ENCODE measurements at regions not wholly inside any gene's neighbourhood (a gene's known extent, or its start where the extent isn't known, plus 50 kb on each side); places are given as distances from the start of the nearest gene placed in this dataset.

DNA sequence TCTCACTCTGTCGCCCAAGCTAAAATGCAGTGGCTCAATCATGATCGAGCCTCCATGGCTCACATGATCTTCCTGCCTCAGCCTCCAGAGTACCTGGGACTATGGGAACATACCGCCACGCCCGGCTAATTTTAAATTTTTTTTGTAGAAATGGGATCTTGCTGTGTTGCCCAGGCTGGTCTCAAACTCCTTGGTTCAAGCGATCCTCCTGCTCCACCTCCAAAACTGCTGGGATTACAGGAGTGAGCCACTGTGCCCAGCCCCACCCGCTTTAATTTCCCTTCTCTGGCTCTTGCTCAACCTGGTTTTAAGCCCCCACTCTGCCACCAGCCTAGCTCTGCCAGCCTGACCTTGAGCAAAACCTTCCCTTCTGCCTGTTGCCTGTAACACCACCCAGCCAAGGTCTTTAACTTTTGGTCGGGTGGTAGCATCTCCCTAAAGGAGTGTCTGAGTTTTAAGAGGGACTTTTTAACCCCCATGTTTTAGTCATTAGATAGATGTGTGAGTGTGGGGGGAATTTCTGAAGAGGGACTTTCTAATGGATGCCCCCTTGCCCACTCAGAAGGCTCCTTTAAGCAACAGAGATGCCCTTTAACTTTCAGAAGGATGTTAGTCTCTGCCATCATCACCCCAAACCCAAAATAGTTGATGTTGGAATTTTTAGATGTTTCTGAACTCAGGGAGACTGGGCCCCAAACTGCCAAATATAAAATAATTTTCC is 71.8 kb upstream of the FOXP4 start:
- ChIA-PET POLR2A (no interaction called here), CTCF (no interaction called here)
- Histone ChIP-seq H3K27me3 (ENCODE audit: control insufficient read depth, insufficient read depth, low read length) (0 out of 2 replicates have a peak, but pooled peaks cover 8% of the 10 kb centered on the region), H3K27ac (ENCODE audit: low read length) (no peak overlapping the region), H3K4me1 (ENCODE audit: control insufficient read depth, insufficient read depth, low read length) (no peaks in the 10 kb centered on the region), H3K36me3 (ENCODE audit: control insufficient read depth, insufficient read depth, low read length) (no peaks in the 10 kb centered on the region), H3K4me3 (ENCODE audit: low read depth in 2 of 2, low read length in 2 of 2) (no peak overlapping the region), H3K9me3 (ENCODE audit: control insufficient read depth, insufficient read depth, low read depth, low read length) (no peaks in the 10 kb centered on the region)
- no TSS peak for BruUV-seq (replicated peaks)
- ATAC-seq (no peak), DNase-seq (ENCODE audit: low read depth, low spot score) (no peak)
- TF ChIP-seq TCF7L2 (IDR thresholded peaks at IDR 0.05; ENCODE audit: low read depth, low read length) (no peak), SIN3A (IDR thresholded peaks at IDR 0.05; ENCODE audit: borderline replicate concordance, insufficient read depth, low read depth, low read length) (no peak), POLR2AphosphoS5 (IDR thresholded peaks at IDR 0.05; ENCODE audit: low read depth, low read length) (no peak)
- TF ChIP-seq, protein P1, sequence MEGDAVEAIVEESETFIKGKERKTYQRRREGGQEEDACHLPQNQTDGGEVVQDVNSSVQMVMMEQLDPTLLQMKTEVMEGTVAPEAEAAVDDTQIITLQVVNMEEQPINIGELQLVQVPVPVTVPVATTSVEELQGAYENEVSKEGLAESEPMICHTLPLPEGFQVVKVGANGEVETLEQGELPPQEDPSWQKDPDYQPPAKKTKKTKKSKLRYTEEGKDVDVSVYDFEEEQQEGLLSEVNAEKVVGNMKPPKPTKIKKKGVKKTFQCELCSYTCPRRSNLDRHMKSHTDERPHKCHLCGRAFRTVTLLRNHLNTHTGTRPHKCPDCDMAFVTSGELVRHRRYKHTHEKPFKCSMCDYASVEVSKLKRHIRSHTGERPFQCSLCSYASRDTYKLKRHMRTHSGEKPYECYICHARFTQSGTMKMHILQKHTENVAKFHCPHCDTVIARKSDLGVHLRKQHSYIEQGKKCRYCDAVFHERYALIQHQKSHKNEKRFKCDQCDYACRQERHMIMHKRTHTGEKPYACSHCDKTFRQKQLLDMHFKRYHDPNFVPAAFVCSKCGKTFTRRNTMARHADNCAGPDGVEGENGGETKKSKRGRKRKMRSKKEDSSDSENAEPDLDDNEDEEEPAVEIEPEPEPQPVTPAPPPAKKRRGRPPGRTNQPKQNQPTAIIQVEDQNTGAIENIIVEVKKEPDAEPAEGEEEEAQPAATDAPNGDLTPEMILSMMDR (IDR thresholded peaks at IDR 0.05), result no peak
- TF ChIP-seq, protein P2, sequence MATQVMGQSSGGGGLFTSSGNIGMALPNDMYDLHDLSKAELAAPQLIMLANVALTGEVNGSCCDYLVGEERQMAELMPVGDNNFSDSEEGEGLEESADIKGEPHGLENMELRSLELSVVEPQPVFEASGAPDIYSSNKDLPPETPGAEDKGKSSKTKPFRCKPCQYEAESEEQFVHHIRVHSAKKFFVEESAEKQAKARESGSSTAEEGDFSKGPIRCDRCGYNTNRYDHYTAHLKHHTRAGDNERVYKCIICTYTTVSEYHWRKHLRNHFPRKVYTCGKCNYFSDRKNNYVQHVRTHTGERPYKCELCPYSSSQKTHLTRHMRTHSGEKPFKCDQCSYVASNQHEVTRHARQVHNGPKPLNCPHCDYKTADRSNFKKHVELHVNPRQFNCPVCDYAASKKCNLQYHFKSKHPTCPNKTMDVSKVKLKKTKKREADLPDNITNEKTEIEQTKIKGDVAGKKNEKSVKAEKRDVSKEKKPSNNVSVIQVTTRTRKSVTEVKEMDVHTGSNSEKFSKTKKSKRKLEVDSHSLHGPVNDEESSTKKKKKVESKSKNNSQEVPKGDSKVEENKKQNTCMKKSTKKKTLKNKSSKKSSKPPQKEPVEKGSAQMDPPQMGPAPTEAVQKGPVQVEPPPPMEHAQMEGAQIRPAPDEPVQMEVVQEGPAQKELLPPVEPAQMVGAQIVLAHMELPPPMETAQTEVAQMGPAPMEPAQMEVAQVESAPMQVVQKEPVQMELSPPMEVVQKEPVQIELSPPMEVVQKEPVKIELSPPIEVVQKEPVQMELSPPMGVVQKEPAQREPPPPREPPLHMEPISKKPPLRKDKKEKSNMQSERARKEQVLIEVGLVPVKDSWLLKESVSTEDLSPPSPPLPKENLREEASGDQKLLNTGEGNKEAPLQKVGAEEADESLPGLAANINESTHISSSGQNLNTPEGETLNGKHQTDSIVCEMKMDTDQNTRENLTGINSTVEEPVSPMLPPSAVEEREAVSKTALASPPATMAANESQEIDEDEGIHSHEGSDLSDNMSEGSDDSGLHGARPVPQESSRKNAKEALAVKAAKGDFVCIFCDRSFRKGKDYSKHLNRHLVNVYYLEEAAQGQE (IDR thresholded peaks at IDR 0.05; ENCODE audit: insufficient read depth in 1 of 2, low read depth in 2 of 2, low read length in 1 of 2), result no peak
- in situ Hi-C loops (cut with HindIII; ENCODE audit: low pct_unique_long_range_greater_than_20kb, low sequenced_read_pairs), result no loop called here
- intact Hi-C loops (cut with micrococcal nuclease; ENCODE audit: unreplicated experiment), result no loop called here

DNA sequence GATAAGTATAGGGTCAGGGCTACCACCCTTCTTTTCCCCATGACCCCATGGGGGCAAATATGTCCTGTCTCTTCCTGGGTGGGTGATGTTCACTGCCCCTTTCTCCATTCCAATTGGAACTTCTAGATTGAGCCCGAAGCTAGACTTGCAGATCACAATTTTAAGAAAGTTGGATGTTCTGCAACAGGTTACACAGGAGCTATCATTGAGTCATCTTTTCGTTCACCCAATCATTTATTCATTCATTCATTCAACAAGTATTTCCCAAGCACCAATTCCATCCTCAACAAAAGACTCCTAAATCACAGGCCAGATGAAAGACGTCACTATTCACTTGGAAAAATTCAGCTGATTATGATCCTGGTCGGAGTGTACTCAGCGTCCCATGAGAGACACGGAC is 71.0 kb upstream of the FOXP4 start:
- H3K27ac ChIP-seq (ENCODE audit: low read length), result no peak overlapping the region
- POLR2A ChIA-PET, result no interaction called here
- no peak for ATAC-seq
- H3K27me3 ChIP-seq (ENCODE audit: control insufficient read depth, insufficient read depth, low read length), result 0 out of 2 replicates have a peak, but pooled peaks cover 8% of the 10 kb centered on the region
- CTCF ChIA-PET, result no interaction called here
- H3K36me3 ChIP-seq (ENCODE audit: control insufficient read depth, insufficient read depth, low read length), result no peaks in the 10 kb centered on the region
- BruUV-seq (replicated peaks), result no TSS peak
- intact Hi-C loops (cut with micrococcal nuclease; ENCODE audit: unreplicated experiment) (no loop called here), in situ Hi-C loops (cut with HindIII; ENCODE audit: low pct_unique_long_range_greater_than_20kb, low sequenced_read_pairs) (no loop called here)
- H3K4me3 ChIP-seq (ENCODE audit: low read depth in 2 of 2, low read length in 2 of 2), result no peak overlapping the region
- no peaks in the 10 kb centered on the region for H3K9me3 ChIP-seq (ENCODE audit: control insufficient read depth, insufficient read depth, low read depth, low read length)
- TF ChIP-seq SIN3A (IDR thresholded peaks at IDR 0.05; ENCODE audit: borderline replicate concordance, insufficient read depth, low read depth, low read length) (no peak), POLR2AphosphoS5 (IDR thresholded peaks at IDR 0.05; ENCODE audit: low read depth, low read length) (no peak), TCF7L2 (IDR thresholded peaks at IDR 0.05; ENCODE audit: low read depth, low read length) (no peak)
- TF ChIP-seq, protein P2 (IDR thresholded peaks at IDR 0.05; ENCODE audit: insufficient read depth in 1 of 2, low read depth in 2 of 2, low read length in 1 of 2), result no peak
- TF ChIP-seq, protein P1 (IDR thresholded peaks at IDR 0.05), result no peak
- H3K4me1 ChIP-seq (ENCODE audit: control insufficient read depth, insufficient read depth, low read length), result no peaks in the 10 kb centered on the region
- no peak for DNase-seq (ENCODE audit: low read depth, low spot score)

All from Panc1 (cell line).